ENCODE measurements at regions not wholly inside any gene's neighbourhood (a gene's known extent, or its start where the extent isn't known, plus 50 kb on each side); places are given as distances from the start of the nearest gene placed in this dataset.

GRCh38 chr16:51442141-51442870, 291.2 kb upstream of the SALL1 start:
- intact Hi-C loops (cut with DNase I; ENCODE audit: low total_unique reads), result no loop called here
- H3K4me3 ChIP-seq, result no peak overlapping the region
- no peak for DNase-seq (ENCODE audit: low spot score in 2 of 2)
- no peak overlapping the region for H3K27ac ChIP-seq
- no peaks in the 10 kb centered on the region for H3K4me1 ChIP-seq
- H3K27me3 ChIP-seq, result peaks cover 0 to 26% of the 10 kb centered on the region in 2 donors
- no peaks in the 10 kb centered on the region for H3K9me3 ChIP-seq
- H3K36me3 ChIP-seq, result no peaks in the 10 kb centered on the region
- TF ChIP-seq CTCF (IDR thresholded peaks at IDR 0.05), result no peak
- no peak for TF ChIP-seq POLR2A (IDR thresholded peaks at IDR 0.05)
- TF ChIP-seq POLR2AphosphoS5 (IDR thresholded peaks at IDR 0.05), result no peak

- no peak overlapping the region for H3K4me3 ChIP-seq
- H3K27me3 ChIP-seq, result peaks cover 0 to 26% of the 10 kb centered on the region in 2 donors
- intact Hi-C loops (cut with DNase I; ENCODE audit: low total_unique reads), result no loop called here
These were observed 289.2 kb upstream of the SALL1 start for GRCh38 chr16:51440131-51440889.

GRCh38 chr16:51439271-51439670, 288.2 kb upstream of the SALL1 start:
- H3K4me3 ChIP-seq, result no peak overlapping the region
- no peaks in the 10 kb centered on the region for H3K36me3 ChIP-seq
- peaks cover 0 to 33% of the 10 kb centered on the region in 2 donors for H3K27me3 ChIP-seq
- no peaks in the 10 kb centered on the region for H3K4me1 ChIP-seq
- DNase-seq (ENCODE audit: low spot score in 2 of 2), result no peak
- intact Hi-C loops (cut with DNase I; ENCODE audit: low total_unique reads), result no loop called here
- no peak overlapping the region for H3K27ac ChIP-seq
- TF ChIP-seq POLR2AphosphoS5 (IDR thresholded peaks at IDR 0.05) (no peak), POLR2A (IDR thresholded peaks at IDR 0.05) (no peak), CTCF (IDR thresholded peaks at IDR 0.05) (no peak)
- H3K9me3 ChIP-seq, result no peaks in the 10 kb centered on the region

More at GRCh38 chr16:51440131-51440889, 289.2 kb upstream of the SALL1 start:
- Histone ChIP-seq H3K9me3 (no peaks in the 10 kb centered on the region), H3K27ac (no peak overlapping the region), H3K36me3 (no peaks in the 10 kb centered on the region), H3K4me1 (no peaks in the 10 kb centered on the region)
- no peak for DNase-seq (ENCODE audit: low spot score in 2 of 2)
- TF ChIP-seq POLR2AphosphoS5 (IDR thresholded peaks at IDR 0.05), result no peak
- no peak for TF ChIP-seq CTCF (IDR thresholded peaks at IDR 0.05)
- no peak for TF ChIP-seq POLR2A (IDR thresholded peaks at IDR 0.05)

- no peaks in the 10 kb centered on the region for H3K9me3 ChIP-seq
- peaks cover 0 to 25% of the 10 kb centered on the region in 2 donors for H3K27me3 ChIP-seq
- H3K27ac ChIP-seq, result no peak overlapping the region
- H3K36me3 ChIP-seq, result no peaks in the 10 kb centered on the region
- H3K4me3 ChIP-seq, result no peak overlapping the region
- TF ChIP-seq CTCF (IDR thresholded peaks at IDR 0.05) (no peak), POLR2AphosphoS5 (IDR thresholded peaks at IDR 0.05) (no peak), POLR2A (IDR thresholded peaks at IDR 0.05) (no peak)
- intact Hi-C loops (cut with DNase I; ENCODE audit: low total_unique reads), result no loop called here
- DNase-seq (ENCODE audit: low spot score in 2 of 2), result no peak
- H3K4me1 ChIP-seq, result no peaks in the 10 kb centered on the region
These were observed 285.7 kb upstream of the SALL1 start for GRCh38 chr16:51436742-51437141.

DNA sequence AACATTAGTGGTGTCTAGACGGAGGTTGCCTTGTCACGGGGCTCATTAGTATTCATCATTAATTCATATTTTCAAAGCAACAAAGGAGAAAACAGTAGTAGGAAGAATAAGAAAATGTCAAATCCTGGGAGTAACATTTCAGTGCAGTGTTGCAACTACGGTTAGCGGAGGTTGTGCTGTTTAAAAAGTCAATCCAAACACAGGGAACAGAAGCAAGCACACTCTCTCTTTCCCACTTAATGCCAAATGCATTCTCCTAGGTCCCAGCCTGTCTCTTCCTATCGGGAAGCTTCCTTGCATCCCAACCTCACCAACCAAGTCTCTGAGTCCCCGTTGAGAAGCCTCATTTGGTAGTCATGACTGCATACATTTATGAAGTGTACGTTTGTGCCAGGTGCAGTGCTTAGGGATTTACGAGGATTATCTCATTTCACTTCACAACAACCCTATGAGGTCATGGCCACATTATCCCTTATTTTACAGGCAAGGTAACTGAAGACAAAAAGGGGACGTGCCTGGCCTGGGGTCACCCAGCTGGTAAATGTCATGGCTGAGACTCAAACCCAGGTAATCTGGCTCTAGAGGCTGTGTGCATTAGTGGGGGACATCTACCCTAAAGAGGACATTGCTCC, 283.6 kb upstream of the SALL1 start:
- intact Hi-C loops (cut with DNase I; ENCODE audit: low total_unique reads), result no loop called here
- DNase-seq (ENCODE audit: low spot score in 2 of 2), result no peak
- Histone ChIP-seq H3K27ac (no peak overlapping the region), H3K9me3 (no peaks in the 10 kb centered on the region), H3K27me3 (peaks cover 0 to 17% of the 10 kb centered on the region in 2 donors), H3K4me3 (no peak overlapping the region), H3K4me1 (no peaks in the 10 kb centered on the region), H3K36me3 (no peaks in the 10 kb centered on the region)
- TF ChIP-seq CTCF (IDR thresholded peaks at IDR 0.05) (no peak), POLR2AphosphoS5 (IDR thresholded peaks at IDR 0.05) (no peak), POLR2A (IDR thresholded peaks at IDR 0.05) (no peak)

Measured in breast epithelium (tissue), 4 donors.